ENCODE measurements at regions not wholly inside any gene's neighbourhood (a gene's known extent, or its start where the extent isn't known, plus 50 kb on each side); places are given as distances from the start of the nearest gene placed in this dataset.

GRCh38 chr18:73805991-73806390 is 341.6 kb downstream of the FBXO15 start:
- in situ Hi-C loops (cut with HindIII; ENCODE audit: low sequenced_read_pairs) = no loop called here

- in situ Hi-C loops (cut with HindIII; ENCODE audit: low sequenced_read_pairs) = no loop called here
Measured at GRCh38 chr18:73797419-73797818, 350.2 kb downstream of the FBXO15 start.

GRCh38 chr18:73793386-73793785 is 354.2 kb downstream of the FBXO15 start:
- in situ Hi-C loops (cut with HindIII; ENCODE audit: low sequenced_read_pairs) = no loop called here

- in situ Hi-C loops (cut with HindIII; ENCODE audit: low sequenced_read_pairs) = no loop called here
Measured at GRCh38 chr18:73791081-73791480, 356.6 kb downstream of the FBXO15 start.

GRCh38 chr18:73790587-73790986 is 357.0 kb downstream of the FBXO15 start:
- in situ Hi-C loops (cut with HindIII; ENCODE audit: low sequenced_read_pairs) = no loop called here

- in situ Hi-C loops (cut with HindIII; ENCODE audit: low sequenced_read_pairs) = no loop called here
Measured at GRCh38 chr18:73787316-73787715, 360.3 kb downstream of the FBXO15 start.

GRCh38 chr18:73785300-73785699 is 362.3 kb downstream of the FBXO15 start:
- in situ Hi-C loops (cut with HindIII; ENCODE audit: low sequenced_read_pairs) = no loop called here

GRCh38 chr18:73784853-73785252 is 362.8 kb downstream of the FBXO15 start:
- in situ Hi-C loops (cut with HindIII; ENCODE audit: low sequenced_read_pairs) = no loop called here

GRCh38 chr18:73782405-73782804 is 365.2 kb downstream of the FBXO15 start:
- in situ Hi-C loops (cut with HindIII; ENCODE audit: low sequenced_read_pairs) = no loop called here

GRCh38 chr18:73780218-73780617 is 367.4 kb downstream of the FBXO15 start:
- in situ Hi-C loops (cut with HindIII; ENCODE audit: low sequenced_read_pairs) = no loop called here

- in situ Hi-C loops (cut with HindIII; ENCODE audit: low sequenced_read_pairs) = no loop called here
Measured at GRCh38 chr18:73778032-73778359, 369.6 kb downstream of the FBXO15 start.

- in situ Hi-C loops (cut with HindIII; ENCODE audit: low sequenced_read_pairs) = no loop called here
Measured at GRCh38 chr18:73777356-73778031, 370.1 kb downstream of the FBXO15 start.

- in situ Hi-C loops (cut with HindIII; ENCODE audit: low sequenced_read_pairs) = no loop called here
Measured at GRCh38 chr18:73774811-73775509, 372.7 kb downstream of the FBXO15 start.

- in situ Hi-C loops (cut with HindIII; ENCODE audit: low sequenced_read_pairs) = no loop called here
Measured at GRCh38 chr18:73768043-73768442, 379.6 kb downstream of the FBXO15 start.

GRCh38 chr18:73766910-73767515 is 380.6 kb downstream of the FBXO15 start:
- in situ Hi-C loops (cut with HindIII; ENCODE audit: low sequenced_read_pairs) = no loop called here

GRCh38 chr18:73758446-73758845 is 389.2 kb downstream of the FBXO15 start:
- in situ Hi-C loops (cut with HindIII; ENCODE audit: low sequenced_read_pairs) = loop anchor here (5.0 kb wide), 1 partner anchor 91 kb away; no protein-coding TSS in a partner anchor

- in situ Hi-C loops (cut with HindIII; ENCODE audit: low sequenced_read_pairs) = loop anchor here (5.0 kb wide), 1 partner anchor 89 kb away; no protein-coding TSS in a partner anchor
Measured at GRCh38 chr18:73756256-73757091, 391.2 kb downstream of the FBXO15 start.

GRCh38 chr18:73752965-73753364 is 394.7 kb downstream of the FBXO15 start:
- in situ Hi-C loops (cut with HindIII; ENCODE audit: low sequenced_read_pairs) = no loop called here

- in situ Hi-C loops (cut with HindIII; ENCODE audit: low sequenced_read_pairs) = no loop called here
Measured at GRCh38 chr18:73752546-73752945, 395.1 kb downstream of the FBXO15 start.

- in situ Hi-C loops (cut with HindIII; ENCODE audit: low sequenced_read_pairs) = no loop called here
Measured at GRCh38 chr18:73750052-73750451, 397.6 kb downstream of the FBXO15 start.

GRCh38 chr18:73749304-73749703 is 398.3 kb downstream of the FBXO15 start:
- in situ Hi-C loops (cut with HindIII; ENCODE audit: low sequenced_read_pairs) = no loop called here
